GM21529 (cell line): ENCODE measurements at regions not wholly inside any gene's neighbourhood (a gene's known extent, or its start where the extent isn't known, plus 50 kb on each side); places are given as distances from the start of the nearest gene placed in this dataset.
"Not testable (repeated sequence)": the region's sequence is repeated elsewhere in the genome, so short reads cannot be mapped to it uniquely, and the experiment has no call there.

Source experiments
- ATAC-seq: cut with Tn5 transposase; IDR thresholded peaks from one replicate; pipeline ENCODE4 v1.9.1; 2021; ENCODE audit not compliant: unreplicated experiment

DNA sequence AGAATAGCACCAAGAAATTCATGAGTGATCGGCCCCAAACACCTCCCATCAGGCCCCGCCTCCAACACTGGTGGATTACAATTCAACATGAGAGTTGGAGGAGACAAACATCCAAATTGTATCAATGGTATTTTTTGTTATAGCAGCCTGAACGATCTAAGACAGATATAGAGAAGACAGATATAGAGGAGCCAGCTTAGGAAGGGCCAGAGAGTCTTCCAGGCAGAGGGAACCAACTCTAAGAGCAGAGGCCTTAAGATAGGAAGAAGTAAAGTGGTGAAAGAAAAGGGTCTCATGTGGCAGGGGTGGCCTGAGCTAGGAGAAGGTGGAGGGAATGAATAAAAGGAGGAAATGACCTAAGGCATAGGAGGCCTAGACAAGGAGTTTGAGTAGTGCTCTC, 158.8 kb upstream of the TBL1XR1 start:
- no peak for ATAC-seq

DNA sequence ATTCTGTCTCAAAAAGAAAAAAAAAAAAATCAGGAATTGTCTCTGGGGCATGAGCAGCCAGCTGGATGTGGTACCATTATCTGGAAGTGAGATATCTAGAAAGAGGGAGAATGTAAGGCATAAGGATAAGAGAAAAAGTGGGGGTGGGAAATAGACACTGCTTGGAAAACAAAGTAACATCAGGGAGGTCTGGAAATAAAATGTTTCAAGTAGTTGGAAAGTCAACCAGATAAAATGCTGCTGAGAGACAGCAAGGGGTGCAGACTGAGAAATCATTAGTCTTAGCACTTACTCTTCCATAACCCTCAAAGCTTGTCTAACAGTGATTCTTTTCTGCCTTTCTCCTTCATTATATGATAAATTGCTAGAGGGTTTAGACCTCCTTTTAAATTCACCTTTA, 159.7 kb upstream of the TBL1XR1 start:
- ATAC-seq, result no peak

DNA sequence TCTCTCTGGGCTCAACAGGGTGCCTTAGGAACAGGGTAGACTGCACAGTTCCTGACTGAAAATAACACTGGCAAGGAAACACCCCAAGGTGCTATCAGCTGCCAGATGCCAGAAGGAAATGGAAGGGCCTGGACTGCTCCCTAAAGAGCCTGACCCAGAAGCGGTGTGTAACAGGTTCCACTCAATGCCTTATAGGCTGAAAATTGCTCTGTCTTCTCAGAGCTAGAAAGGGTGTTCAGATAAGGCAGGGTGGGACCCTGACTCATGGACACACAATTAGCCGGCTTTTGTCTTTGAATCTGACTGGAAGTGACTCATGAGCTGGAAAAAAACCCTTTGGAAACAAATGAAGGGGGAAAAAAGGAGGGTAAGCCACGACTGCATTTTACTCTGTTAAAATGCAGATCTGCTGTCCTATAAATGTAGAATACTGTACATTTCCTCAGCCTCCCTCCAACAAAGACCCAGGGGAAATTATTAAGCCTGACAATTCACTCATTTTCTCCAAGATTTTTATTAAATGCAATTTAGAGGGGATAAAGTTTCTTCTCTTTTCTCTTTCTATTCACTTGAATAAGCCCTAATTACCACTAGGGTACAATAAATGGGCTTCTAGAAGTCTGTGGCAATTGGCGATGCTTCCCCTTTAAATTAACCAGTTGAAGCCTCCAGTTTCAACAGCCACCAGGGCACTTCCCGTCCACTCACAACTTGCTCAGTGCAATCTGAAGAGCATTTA, 160.2 kb upstream of the TBL1XR1 start:
- no peak for ATAC-seq

DNA sequence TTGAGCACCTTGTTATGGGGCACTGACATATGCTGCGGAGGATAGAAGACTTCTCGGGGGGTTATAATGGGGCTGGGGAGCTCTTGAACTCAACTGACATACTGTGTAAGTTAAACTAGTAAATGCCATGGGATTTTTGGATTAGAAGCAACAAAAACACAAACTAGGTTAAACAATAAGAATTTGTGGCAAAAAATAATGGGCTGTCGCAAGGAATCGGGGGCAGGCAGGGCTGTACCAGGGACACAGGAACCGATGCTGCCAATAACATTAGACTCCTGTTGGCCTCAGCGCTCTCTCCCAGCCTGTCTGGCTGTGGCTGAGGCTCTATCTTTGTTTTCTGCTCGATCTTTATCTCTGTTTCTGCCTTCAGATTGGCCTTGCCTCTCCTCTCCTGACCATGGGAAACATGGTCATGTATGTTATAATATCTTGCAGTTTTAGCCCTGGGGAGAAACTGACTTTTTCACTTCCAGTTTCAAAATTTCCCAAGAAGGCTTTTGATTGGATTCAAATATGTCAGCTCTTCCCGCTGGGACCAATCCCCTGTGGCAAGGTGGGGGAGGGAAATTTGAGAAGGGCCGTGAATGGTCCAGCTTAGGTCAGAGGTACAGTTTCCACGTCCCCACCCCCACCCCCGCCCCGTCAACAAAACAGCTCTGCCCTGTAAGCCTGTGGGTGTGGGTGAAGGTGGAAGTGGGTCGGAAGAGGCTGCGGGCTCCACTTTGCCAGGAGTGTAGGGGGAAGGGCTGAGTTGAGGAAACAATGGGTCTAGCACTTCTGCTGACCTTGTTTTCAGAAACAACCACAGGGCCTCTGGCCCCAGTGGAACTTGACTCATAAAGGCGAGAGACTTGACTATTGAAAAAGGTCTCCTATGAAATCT, 161.1 kb upstream of the TBL1XR1 start:
- peak; percentile 52 for ATAC-seq

DNA sequence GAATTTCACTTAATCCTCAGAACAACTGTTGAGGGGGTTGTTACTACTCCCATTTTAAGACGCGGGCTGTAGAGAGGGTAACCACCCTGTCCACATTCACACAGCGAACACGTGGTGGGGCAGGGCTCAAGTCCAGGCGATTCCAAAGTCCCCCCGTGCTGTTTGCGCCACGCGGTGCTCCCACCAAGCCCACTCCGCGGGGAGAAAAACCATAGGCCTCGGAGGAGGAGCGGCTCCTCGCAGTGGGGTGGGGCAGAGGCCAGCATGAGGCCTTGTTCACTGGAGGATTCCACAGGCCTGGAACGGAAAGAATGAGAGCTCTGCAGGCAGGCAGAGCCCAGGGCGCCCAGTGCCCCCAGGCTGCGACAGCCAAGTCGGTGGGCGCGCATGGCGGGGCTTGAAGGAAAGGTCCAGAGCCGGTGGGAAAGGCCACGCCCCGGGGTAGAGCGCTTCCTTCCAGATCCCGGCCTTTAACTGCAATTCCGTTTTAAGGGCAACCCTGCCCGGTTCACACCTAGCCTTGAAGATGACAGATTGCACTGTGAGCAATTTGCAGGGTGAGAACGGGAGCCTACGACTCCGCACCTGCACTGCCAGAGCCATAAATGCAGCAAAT, 161.8 kb upstream of the TBL1XR1 start:
- ATAC-seq, result peak; percentile 14

DNA sequence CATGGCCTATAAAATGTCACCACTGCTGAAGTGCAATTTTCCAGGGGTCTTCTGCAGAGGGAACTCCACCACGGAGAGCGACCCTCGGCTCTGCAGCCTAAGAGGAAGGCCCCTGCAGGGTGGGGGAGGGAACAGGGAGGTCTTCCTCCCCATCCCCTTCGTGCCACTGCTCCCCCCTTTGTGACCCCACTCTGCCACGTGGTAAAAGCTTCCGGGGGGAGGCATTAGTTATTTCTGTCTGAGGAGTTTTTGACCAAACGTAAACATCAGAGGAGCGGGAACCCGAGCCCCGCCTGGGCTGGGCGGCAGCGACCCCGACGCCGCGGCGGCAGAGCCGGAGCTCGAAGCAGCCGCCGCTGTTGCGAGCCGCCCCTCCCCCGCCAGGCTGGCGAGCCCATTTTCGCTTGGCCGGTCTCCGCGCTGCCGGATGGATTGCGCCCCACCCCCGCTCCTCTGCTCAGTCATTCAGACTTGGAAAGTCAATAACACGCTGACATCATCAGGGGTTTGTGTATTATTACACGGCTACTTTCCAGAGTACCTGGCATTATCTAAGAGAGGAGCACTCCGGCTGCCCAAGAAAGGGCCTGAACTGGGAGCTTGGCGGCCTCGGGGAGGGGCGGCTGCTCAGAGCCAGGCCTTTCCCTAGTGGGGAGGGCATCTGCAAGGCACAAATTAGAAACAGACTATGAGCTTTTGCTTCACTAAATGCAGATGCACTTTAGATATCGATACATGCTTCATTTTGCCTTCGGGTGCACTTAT, 162.5 kb upstream of the TBL1XR1 start:
- ATAC-seq, result peak; percentile 77

DNA sequence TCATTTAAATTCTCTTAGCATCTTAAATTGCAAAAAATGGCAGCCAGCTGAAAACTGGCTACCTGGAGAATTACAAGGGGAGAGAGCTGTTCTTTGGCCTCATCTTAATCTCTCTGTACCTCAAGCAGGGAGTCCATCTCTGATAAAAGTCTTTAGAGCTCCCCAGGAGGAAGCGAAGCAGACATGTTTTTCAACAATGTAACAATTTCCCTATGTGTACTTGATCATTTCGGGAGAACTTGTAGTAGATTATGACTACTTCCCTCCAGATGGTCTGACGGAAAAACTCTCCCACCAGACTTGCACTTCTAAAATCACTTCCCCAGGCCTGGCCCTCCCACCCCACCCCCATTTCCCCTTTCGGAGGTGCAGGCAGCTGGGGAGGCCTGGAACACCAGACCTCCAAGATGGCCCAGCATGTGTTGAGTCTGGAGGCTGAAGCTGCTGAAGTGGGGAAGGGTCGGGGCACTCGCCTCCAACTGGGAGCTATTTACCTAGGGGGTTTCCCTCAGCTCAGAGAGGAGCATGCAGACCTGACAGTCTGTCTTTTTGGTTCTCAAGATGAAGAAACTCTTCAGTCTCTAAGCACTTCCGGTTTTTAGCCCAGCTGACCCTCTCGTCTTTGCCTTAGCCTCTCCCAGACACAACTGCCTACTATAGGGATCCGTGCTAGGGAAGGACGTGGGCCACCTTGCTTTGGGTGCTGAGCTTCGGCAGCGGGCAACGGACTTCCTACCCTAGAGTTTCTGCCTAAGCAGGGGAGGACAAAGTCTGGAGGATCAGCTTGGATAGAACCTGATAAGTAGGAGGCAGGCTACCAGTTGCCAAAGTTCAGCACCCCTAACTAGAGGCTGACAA, 164.0 kb upstream of the TBL1XR1 start:
- no peak for ATAC-seq

DNA sequence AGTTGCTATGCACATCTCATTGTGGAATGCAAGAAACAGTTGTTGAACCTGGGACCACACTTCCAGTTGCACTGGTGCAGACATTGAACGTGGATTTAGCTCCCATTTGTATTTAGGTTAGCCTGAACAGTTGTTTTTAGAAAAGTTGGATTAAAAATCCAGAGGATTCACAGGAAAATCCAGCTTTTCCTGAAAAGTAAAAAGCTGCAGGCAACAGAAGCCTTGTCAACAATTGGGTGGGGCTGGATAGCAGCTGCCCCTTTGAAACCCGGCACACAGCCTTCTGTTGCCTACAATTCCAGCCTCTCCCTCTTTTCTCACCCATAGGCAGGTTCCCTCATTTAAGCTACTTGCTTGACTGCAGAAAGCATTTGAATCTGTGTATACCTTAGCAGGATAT, 165.3 kb upstream of the TBL1XR1 start:
- no peak for ATAC-seq

DNA sequence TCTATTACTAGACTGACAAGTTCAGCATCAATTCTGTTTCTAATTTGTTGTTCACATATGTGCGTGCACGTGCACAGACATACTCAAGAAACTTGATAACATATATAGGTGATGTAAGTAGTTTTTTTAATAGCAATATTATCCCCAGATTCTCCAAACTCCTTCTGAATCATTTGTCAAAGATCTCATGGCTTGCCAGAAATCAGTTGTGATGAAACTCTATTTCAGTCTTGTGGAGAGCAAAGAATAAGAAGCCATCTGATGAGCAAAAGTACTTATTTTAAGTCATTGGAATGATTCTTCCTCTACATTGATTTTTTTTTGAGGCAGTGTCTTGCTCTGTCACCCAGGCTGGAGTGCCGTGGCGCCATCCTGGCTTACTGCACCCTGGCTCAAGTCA, 167.0 kb upstream of the TBL1XR1 start:
- ATAC-seq, result no peak

DNA sequence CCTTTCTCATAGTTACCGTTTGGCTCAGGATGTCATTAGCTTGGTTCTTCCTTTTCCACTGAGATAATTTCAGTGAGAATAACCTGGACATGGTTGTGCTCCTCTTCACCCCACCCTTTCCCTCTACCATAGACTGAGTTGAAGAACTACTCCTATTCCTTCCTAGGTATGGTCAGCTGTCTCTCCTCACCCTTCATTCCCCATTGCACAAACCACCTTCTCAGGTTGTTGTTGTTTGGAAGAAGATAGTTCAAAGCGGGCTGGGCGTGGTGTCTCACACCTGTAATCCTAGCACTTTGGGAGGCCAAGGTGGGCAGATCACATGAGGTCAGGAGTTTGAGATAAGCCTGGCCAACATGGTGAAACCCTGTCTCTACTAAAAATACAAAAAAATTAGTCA, 168.0 kb upstream of the TBL1XR1 start:
- ATAC-seq, result not testable (repeated sequence)

DNA sequence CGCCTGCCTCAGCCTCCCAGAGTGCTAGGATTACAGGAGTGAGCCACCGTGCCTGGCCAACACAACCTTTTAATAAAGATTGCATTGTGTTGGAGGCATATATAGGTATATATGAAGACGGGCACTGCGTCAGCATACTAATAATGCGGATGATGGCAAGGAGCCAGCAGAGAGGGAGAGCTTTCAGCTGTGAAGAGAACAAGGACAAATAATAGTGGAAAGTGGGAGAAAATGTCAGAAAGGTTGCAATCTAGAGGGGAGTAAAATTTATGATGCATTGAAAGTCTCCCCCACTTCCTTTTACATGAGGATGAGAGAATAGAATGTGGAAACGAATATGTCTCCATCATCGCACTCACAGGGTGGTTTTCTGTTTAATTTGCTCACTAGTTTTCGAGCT, 170.5 kb upstream of the TBL1XR1 start:
- ATAC-seq, result no peak

DNA sequence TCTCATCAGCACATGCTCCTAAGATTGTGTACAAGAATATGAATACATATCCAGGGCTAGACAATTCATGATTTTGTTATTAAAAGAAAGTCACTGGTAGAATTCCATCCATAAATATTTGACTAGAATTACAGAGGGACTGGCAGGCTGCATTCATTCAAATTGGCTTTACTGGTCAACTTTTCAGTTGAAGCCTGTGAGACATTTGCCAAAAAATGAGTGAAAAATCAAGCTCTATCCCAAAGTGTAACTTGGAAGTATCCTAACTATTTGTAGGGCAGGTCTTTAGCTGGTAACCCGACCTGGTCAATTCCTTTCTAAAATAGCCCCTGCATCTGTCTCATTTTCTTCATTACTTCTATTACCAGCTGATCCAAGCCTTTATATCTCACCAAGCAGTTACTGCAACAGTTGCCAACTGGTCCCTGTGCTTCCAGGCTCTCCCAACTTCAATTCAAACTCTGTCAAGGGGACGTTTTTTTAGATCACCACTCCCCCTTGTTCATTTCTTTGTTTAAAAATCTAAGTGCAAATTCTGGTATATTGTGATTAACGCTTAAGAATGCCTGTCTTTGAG, 173.1 kb upstream of the TBL1XR1 start:
- no peak for ATAC-seq

DNA sequence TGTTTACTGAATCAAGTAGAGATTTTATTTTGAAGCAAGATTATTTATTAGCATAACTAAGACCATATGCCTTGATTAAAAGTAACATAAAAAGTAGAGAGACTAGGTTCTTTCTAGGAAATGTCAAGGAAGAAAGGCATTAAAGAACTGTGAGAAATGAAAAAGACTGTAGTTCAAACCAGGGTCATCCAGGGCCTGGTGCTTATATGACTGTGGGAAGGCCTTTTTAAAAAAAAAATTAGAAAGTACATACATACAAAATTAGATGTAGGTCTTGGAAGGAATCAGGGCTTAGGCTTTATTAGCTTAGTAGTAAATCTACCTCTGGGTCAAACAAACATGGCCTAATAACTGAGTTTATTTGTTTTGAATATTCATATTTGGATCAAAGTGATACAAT, 173.9 kb upstream of the TBL1XR1 start:
- no peak for ATAC-seq

DNA sequence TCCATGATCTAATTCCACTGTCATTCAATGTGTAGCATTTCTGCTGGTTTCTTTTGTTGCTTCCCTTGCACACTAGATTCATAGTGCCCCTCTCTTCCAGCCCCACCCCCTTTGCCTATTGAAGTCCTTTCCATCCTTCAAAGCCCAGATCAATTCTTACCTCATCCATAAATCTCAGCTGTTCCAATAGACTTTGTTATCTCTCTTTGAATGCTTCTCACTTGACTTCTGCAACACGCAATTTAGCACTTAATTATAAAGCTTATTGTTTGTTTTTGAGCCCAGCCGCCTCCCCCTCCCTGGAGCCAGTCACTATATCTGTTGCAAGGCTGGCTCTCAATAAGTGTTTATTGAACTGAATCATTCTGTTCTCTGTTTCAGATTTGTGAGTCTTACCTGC, 174.6 kb upstream of the TBL1XR1 start:
- ATAC-seq, result no peak

DNA sequence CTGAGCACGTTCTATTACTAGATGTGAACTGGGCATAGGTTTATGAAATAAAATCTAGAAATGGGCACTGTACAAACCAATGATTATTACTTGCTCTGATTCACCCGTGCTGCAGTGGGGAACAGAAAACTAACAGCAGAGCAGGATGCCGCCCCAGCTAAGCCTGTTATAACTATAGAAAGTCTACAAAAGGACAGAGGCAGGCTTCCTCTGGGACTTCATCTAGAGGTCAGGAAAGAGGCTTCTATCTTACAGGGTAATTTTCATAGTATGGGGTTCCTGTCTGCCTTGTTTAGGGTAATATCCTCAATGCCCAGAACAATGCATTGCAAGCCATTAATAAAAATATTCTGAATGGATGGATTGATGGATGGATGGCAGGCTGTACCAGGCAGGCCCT, 177.0 kb upstream of the TBL1XR1 start:
- ATAC-seq, result peak; percentile 36

DNA sequence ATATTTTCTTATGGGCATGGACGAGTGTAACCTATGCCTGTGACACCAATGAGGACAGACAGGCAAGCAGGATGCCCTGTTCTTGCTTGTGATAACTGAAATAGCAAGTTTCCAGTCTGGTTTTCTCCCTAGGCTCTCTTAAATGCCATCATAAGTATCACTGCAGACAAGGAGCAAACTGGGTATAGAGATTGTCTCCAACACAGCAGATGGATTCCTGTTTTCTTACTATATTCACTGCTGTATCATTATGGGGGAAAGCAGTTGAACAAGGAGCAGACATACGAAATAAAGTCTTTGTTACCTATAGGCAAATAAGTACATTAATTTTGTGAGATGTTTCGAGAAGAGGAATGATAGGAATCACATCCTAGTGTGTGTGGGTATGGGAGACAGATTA, 178.0 kb upstream of the TBL1XR1 start:
- no peak for ATAC-seq

DNA sequence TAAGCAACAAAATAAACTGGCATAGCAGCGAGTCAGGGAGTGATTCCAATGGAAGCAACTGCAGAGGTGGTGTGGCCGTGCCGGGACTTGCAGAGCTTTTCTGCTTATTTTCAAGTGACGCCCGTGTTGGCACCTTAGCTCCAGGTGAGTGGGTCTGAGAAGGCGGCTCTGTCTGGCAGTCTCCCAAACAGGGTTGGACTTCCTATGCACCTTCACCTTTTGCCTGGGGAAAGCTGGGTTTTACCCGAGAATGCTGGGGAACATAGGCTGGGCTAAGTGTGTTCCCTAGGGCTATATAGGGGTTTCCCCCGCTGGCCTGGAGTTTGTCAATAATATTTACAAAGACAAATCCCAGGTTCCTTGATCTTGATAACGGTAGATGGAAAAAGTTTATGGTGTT, 179.9 kb upstream of the TBL1XR1 start:
- no peak for ATAC-seq

DNA sequence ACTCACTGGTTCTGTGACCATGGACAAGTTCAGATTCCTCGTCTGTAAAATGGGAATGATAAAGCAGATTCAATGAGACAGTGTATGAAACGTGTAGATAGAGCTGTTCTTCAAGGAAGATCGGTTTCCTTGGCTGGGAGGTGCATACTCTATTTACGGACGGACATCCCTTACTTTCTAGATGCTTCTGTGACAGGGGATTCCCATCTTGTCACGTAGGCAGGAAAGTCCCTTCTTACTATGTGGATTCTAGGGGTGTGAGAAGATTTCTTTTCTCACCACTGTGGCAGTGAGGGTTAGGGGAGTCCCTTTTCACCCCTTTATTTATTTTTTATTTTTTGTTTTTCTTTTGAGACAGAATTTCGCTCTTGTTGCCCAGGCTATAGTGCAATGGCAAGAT, 180.9 kb upstream of the TBL1XR1 start:
- peak; percentile 59 for ATAC-seq

DNA sequence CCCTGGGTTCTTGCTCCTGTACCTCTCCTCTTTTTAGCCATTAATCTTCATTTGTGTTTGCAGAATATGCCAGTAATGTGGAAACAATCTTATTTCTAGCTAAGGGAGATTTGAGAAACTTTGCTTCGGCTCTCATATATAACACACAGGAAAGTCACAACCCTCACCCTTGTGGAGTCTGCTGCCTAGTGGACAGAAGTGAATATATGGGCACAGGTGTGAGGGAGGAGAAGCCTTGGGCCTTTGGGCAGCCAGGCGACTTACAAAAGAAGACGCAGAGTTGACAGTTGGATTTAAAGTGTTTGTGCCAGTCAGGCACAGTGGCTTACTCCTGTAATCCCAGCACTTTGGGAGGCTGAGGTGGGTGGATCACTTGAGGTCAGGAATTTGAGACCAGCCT, 181.8 kb upstream of the TBL1XR1 start:
- ATAC-seq, result no peak

DNA sequence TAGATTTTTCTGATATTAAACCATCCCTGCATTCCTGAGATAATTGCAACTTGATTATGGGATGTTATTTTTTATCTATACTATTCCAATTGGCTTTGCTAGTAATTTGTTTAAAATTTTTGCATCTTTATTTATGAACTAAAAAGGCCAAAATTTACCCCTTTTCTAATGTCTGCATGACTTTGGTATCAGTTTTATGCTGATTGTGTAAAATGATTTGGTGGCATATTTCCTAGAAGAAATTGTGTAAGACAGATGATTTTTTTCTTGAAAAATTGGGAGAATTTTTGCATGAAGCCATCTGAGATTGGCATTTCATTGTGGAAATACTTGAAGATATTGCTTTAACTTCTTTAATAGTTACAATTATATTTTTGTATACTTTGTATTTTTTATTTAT, 183.8 kb upstream of the TBL1XR1 start:
- ATAC-seq, result no peak
